Thoracic aorta (tissue), 2 donors: ENCODE measurements at regions not wholly inside any gene's neighbourhood (a gene's known extent, or its start where the extent isn't known, plus 50 kb on each side); places are given as distances from the start of the nearest gene placed in this dataset.

Source experiments
- ATAC-seq: fragments of 150-250 bp; one replicate; pipeline ENCODE4 v1.8.0; 2017; ENCODE audit warnings: low read depth; ENCODE audit not compliant: insufficient number of reproducible peaks, low FRiP score
- DNase-seq: peaks from one replicate; pipeline ENCODE4 v3.0.0-alpha.2; 2020; ENCODE audit warnings: low spot score
- H3K27ac ChIP-seq, 2 donors: fragments of 200-600 bp; sonication (generic); 1 replicate in 1 of 2; 2 replicates in 1 of 2; pipeline ENCODE4 v1.5.1; 2016; ENCODE audit warnings: mild to moderate bottlenecking in 2 of 2, moderate library complexity in 2 of 2
- H3K27me3 ChIP-seq: fragments of 200-600 bp; sonication (generic); replicated peaks from 2 replicates; pipeline ENCODE4 v1.6.0; 2016; ENCODE audit warnings: mild to moderate bottlenecking; ENCODE audit not compliant: insufficient read depth
- H3K36me3 ChIP-seq: fragments of 200-600 bp; sonication (generic); one replicate; pipeline ENCODE4 v1.5.1; 2016
- H3K4me1 ChIP-seq, 2 donors: fragments of 200-600 bp; sonication (generic); 1 replicate in 1 of 2; 2 replicates in 1 of 2; pipeline versions ENCODE4 v1.5.1 to v1.6.0; 2016; ENCODE audit warnings: low read depth in 2 of 2, mild to moderate bottlenecking in 1 of 2; ENCODE audit not compliant: control insufficient read depth in 1 of 2
- H3K4me3 ChIP-seq: fragments of 200-600 bp; sonication (generic); 2 replicates; pipeline ENCODE4 v1.5.1; 2016; ENCODE audit warnings: mild to moderate bottlenecking
- H3K9me3 ChIP-seq: fragments of 200-600 bp; sonication (generic); 2 replicates; pipeline ENCODE4 v1.5.1; 2016
- TF ChIP-seq, protein P1 (sequence below): fragments of 200-600 bp; sonication (generic); IDR thresholded peaks from one replicate; pipeline ENCODE4 v1.5.1; 2019; ENCODE audit warnings: antibody characterized with exemption

DNA sequence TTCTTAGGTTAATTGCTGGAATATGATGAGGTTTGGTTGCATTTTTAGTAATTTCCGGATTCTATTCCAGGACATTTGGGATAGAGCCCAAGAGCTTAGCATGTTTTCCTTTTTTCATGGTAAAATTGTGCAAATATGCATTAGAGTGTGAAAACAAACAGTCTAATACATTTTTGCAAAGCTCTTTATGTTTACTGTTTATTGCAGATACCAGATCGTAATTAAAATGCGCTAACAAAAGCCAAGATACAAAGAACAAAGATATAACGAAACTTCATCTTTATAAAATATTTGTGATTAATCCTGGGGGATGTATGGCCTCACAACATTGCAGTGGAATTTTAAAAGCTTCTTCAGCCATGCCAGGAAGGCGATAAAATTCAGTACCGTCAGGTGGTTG lies 94.5 kb upstream of the TBC1D5 start:
- Histone ChIP-seq H3K27me3 (no peaks in the 10 kb centered on the region), H3K4me3 (no peak overlapping the region), H3K36me3 (no peaks in the 10 kb centered on the region), H3K27ac (no peak overlapping the region), H3K9me3 (no peaks in the 10 kb centered on the region), H3K4me1 (no peaks in the 10 kb centered on the region)
- no peak for ATAC-seq
- TF ChIP-seq, protein P1, sequence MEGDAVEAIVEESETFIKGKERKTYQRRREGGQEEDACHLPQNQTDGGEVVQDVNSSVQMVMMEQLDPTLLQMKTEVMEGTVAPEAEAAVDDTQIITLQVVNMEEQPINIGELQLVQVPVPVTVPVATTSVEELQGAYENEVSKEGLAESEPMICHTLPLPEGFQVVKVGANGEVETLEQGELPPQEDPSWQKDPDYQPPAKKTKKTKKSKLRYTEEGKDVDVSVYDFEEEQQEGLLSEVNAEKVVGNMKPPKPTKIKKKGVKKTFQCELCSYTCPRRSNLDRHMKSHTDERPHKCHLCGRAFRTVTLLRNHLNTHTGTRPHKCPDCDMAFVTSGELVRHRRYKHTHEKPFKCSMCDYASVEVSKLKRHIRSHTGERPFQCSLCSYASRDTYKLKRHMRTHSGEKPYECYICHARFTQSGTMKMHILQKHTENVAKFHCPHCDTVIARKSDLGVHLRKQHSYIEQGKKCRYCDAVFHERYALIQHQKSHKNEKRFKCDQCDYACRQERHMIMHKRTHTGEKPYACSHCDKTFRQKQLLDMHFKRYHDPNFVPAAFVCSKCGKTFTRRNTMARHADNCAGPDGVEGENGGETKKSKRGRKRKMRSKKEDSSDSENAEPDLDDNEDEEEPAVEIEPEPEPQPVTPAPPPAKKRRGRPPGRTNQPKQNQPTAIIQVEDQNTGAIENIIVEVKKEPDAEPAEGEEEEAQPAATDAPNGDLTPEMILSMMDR = no peak
- DNase-seq = no peak

DNA sequence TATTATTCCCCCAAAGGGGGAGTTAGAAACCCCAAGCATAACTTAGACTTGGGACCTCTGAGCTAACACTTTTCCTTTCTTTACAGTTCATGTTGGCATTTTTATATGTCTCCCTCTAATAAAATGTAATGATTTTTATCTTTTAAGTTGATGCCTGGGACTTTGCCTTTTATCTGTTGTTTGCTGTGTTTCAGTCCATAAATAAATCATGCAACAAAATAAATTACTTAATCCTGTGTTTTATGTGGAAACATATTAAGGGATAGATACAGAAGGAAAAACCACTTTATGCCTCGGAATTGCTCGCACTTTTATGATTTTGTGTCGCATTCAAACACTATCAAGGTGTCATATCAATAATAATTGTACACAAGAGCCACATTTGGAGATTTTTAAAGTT lies 93.7 kb upstream of the TBC1D5 start:
- H3K27ac ChIP-seq = no peak overlapping the region
- H3K4me1 ChIP-seq = no peaks in the 10 kb centered on the region
- H3K36me3 ChIP-seq = no peaks in the 10 kb centered on the region
- no peak for DNase-seq
- ATAC-seq = no peak
- no peak overlapping the region for H3K4me3 ChIP-seq
- TF ChIP-seq, protein P1 = no peak
- no peaks in the 10 kb centered on the region for H3K27me3 ChIP-seq
- H3K9me3 ChIP-seq = no peaks in the 10 kb centered on the region

DNA sequence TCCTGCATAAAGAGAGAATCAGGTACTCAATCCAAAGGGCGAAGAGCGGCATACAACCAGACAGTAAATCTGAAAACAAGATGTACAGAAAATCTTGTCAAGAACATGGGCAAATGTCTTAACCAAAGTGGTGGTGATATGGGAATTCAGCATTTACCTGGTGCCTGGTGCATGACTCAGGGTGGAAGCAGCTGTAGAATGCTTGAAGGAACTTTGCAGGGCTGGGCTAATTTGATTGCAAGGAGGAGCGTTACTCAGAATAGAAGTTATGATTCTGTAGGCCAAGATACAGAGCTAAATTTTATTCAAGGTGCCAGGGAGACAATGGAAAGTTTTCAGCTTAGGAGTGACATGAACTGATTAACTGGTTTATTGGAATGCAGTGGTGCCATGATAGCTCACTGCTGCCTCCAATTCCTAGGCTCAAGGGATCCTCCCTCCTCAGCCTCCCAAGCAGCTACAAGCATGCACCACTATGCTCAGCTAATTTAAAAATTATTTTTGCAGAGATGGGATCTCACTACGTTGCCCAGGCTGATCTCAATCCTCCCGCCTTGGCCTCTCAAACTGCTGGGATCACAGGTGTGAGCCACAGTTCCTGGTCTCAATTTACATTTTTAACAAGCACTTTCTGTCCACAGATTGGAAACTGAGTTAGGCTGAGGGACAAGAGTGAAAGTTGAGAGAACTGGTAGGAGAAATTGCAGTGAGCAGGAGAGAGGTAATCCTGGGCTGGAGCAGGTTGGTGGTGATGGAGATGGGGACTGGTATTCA lies 91.5 kb upstream of the TBC1D5 start:
- ATAC-seq (no peak), DNase-seq (no peak)
- TF ChIP-seq, protein P1 = no peak
- Histone ChIP-seq H3K9me3 (no peaks in the 10 kb centered on the region), H3K27me3 (no peaks in the 10 kb centered on the region), H3K4me3 (no peak overlapping the region), H3K27ac (no peak overlapping the region), H3K36me3 (no peaks in the 10 kb centered on the region), H3K4me1 (no peaks in the 10 kb centered on the region)

DNA sequence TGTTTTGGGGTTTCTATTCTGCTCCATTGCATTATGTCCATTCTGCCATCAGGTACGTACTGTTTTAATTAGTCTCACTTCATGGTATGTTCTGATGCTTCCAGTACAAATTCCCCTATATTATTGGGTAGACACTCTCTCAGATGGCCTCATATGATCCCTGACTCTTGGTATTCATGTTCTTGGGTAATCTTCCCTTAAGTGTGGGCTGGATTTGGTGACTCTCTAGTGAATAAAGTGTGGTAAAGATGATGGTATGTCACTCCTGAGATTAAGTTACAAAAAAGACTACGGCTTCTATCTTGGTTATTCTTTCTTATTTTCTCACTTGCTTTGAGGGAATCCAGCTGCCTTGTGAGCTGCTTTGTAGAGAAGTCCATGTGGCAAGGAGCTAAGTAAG lies 89.6 kb upstream of the TBC1D5 start:
- Histone ChIP-seq H3K4me1 (no peaks in the 10 kb centered on the region), H3K4me3 (no peak overlapping the region), H3K9me3 (no peaks in the 10 kb centered on the region), H3K27me3 (no peaks in the 10 kb centered on the region), H3K27ac (no peak overlapping the region), H3K36me3 (no peaks in the 10 kb centered on the region)
- no peak for DNase-seq
- TF ChIP-seq, protein P1 = no peak
- ATAC-seq = no peak

DNA sequence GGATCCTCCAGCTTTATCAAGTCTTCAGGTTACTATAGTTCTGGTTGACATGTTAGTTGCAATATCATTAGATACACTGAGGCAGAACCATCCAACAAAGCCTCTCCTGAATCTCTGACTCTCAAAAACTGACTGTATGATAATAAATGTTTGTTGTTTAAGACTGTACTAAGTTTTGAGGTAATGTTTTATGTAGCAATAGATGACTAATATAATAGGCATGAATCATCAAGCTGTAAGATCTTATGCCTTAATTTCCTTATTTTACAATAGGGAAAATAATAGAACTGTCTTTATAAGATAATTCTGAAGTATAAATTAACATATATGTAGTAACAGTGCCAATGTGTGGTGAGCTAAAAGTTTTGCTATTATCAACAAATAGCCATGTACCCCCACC lies 88.9 kb upstream of the TBC1D5 start:
- Histone ChIP-seq H3K27ac (no peak overlapping the region), H3K27me3 (no peaks in the 10 kb centered on the region), H3K4me1 (no peaks in the 10 kb centered on the region), H3K9me3 (no peaks in the 10 kb centered on the region), H3K36me3 (no peaks in the 10 kb centered on the region), H3K4me3 (no peak overlapping the region)
- ATAC-seq = no peak
- no peak for DNase-seq
- TF ChIP-seq, protein P1 = no peak
